SK-N-MC (cell line): ENCODE measurements at regions not wholly inside any gene's neighbourhood (a gene's known extent, or its start where the extent isn't known, plus 50 kb on each side); places are given as distances from the start of the nearest gene placed in this dataset.

Experiments
- EZH2 ChIP-seq: fragments of 200-600 bp; sonication (generic); IDR thresholded peaks from one replicate; pipeline ENCODE4 v1.6.1; 2017; ENCODE audit warnings: antibody characterized with exemption
- FOXP2 ChIP-seq: optimal IDR thresholded peaks from 2 replicates; pipeline ENCODE3; 2011; ENCODE audit warnings: mild to moderate bottlenecking, moderate library complexity; ENCODE audit not compliant: insufficient read depth; ENCODE audit errors: extremely low read length, control extremely low read depth
- POLR2AphosphoS5 ChIP-seq: IDR thresholded peaks from 2 replicates; pipeline ENCODE4 v1.6.1; 2012; ENCODE audit warnings: mild to moderate bottlenecking, low read depth, low read length, borderline replicate concordance

- no peak for TF ChIP-seq POLR2AphosphoS5
- TF ChIP-seq EZH2: no peak
- TF ChIP-seq FOXP2: no peak
These were observed 81.4 kb upstream of the UQCRFS1 start for GRCh38 chr19:29294343-29294811.
